HAP-1 (cell line): ENCODE measurements at regions not wholly inside any gene's neighbourhood (a gene's known extent, or its start where the extent isn't known, plus 50 kb on each side); places are given as distances from the start of the nearest gene placed in this dataset.
"Not testable (repeated sequence)": the region's sequence is repeated elsewhere in the genome, so short reads cannot be mapped to it uniquely, and the experiment has no call there.

Experiments
- DNase-seq, 2 experiments: peaks; one replicate each; pipeline ENCODE4 v3.0.0-alpha.2; 2016 to 2020; ENCODE audit warnings: low spot score in 2 of 2
- H3K27me3 ChIP-seq: fragments of 250-450 bp; sonication (Bioruptor Pico); 2 replicates; pipeline ENCODE4 v1.5.1; 2020; ENCODE audit warnings: low read depth, mild to moderate bottlenecking, moderate library complexity
- H3K36me3 ChIP-seq: fragments of 250-450 bp; sonication (Bioruptor Pico); replicated peaks from 2 replicates; pipeline ENCODE4 v1.5.1; 2020; ENCODE audit warnings: mild to moderate bottlenecking
- H3K4me1 ChIP-seq: fragments of 250-450 bp; sonication (Bioruptor Pico); 2 replicates; pipeline ENCODE4 v1.5.1; 2020; ENCODE audit warnings: mild to moderate bottlenecking
- H3K4me3 ChIP-seq: fragments of 250-450 bp; sonication (Bioruptor Pico); 2 replicates; pipeline ENCODE4 v1.5.1; 2020; ENCODE audit warnings: mild to moderate bottlenecking, moderate library complexity
- H3K9me3 ChIP-seq: fragments of 250-450 bp; sonication (Bioruptor Pico); 2 replicates; pipeline ENCODE4 v1.5.1; 2020; ENCODE audit warnings: mild to moderate bottlenecking, moderate library complexity
- in situ Hi-C: fragments of 300-500 bp; cut with MboI; formaldehyde crosslinking; loops from 3 replicates; pipeline ENCODE4 v1.14.3; 2020; ENCODE audit warnings: low sequenced_read_pairs, inconsistent platforms, mixed read lengths

DNA sequence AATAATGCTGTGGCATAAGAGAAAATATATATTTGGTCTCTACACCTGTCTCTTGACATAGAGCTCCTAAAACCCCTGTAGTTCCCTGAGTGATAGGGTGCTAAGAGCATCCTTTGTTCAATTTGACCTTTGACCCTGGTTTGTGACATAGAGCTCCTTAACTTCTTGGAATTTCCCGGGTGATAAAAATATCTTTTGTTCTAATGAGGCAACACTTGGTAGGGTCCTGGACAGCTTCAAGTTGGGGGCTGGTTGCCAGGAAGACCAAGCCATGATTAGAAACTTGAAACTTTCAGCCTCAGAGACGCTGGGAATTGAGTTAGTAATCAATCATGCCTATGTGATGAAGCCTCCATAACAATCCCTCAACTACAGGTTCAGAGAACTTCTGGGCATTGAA lies 105.4 kb downstream of the CASP12 start:
- no peak for DNase-seq
- no peaks in the 10 kb centered on the region for H3K4me1 ChIP-seq
- in situ Hi-C loops = no loop called here

GRCh38 chr11:104791896-104792295 lies 106.4 kb downstream of the CASP12 start:
- Histone ChIP-seq H3K4me3 (no peak overlapping the region), H3K9me3 (no peaks in the 10 kb centered on the region), H3K4me1 (no peaks in the 10 kb centered on the region), H3K27me3 (no peaks in the 10 kb centered on the region), H3K36me3 (no peaks in the 10 kb centered on the region)
- in situ Hi-C loops = no loop called here
- DNase-seq = no peak

More for the DNA sequence above, 105.4 kb downstream of the CASP12 start:
- no peaks in the 10 kb centered on the region for H3K9me3 ChIP-seq
- no peaks in the 10 kb centered on the region for H3K27me3 ChIP-seq
- H3K36me3 ChIP-seq = no peaks in the 10 kb centered on the region
- H3K4me3 ChIP-seq = no peak overlapping the region

- in situ Hi-C loops = no loop called here
- no peaks in the 10 kb centered on the region for H3K36me3 ChIP-seq
- H3K27me3 ChIP-seq = no peaks in the 10 kb centered on the region
- DNase-seq = no peak
- no peak overlapping the region for H3K4me3 ChIP-seq
- no peaks in the 10 kb centered on the region for H3K4me1 ChIP-seq
- H3K9me3 ChIP-seq = no peaks in the 10 kb centered on the region
Observed at GRCh38 chr11:104784684-104785460, 113.4 kb downstream of the CASP12 start.

- no peaks in the 10 kb centered on the region for H3K36me3 ChIP-seq
- no peak overlapping the region for H3K4me3 ChIP-seq
- no peaks in the 10 kb centered on the region for H3K9me3 ChIP-seq
- no peaks in the 10 kb centered on the region for H3K27me3 ChIP-seq
- in situ Hi-C loops = no loop called here
- no peak for DNase-seq
- no peaks in the 10 kb centered on the region for H3K4me1 ChIP-seq
Observed at GRCh38 chr11:104783241-104783640, 115.0 kb downstream of the CASP12 start.

DNA sequence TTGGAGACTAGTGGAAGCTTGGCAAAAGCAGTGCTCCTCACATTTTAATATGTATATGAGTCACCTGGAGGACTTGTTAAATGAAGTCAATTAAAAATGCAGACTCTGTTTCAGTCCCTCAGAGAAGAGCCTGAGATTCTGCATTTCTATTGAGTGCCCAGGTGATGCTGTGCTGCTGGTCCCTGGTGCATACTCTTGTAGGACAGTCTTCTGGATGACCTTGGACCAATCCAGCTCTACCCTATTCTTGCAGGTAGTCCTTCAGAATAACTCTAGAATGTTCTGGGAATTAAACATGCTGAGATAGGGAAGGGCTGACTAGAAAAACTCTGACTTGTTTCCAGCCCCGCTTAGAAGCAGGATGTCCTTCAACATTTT lies 115.9 kb downstream of the CASP12 start:
- no peaks in the 10 kb centered on the region for H3K4me1 ChIP-seq
- no peaks in the 10 kb centered on the region for H3K36me3 ChIP-seq
- H3K27me3 ChIP-seq = no peaks in the 10 kb centered on the region
- DNase-seq = no peak
- H3K4me3 ChIP-seq = no peak overlapping the region
- no peaks in the 10 kb centered on the region for H3K9me3 ChIP-seq
- in situ Hi-C loops = no loop called here

DNA sequence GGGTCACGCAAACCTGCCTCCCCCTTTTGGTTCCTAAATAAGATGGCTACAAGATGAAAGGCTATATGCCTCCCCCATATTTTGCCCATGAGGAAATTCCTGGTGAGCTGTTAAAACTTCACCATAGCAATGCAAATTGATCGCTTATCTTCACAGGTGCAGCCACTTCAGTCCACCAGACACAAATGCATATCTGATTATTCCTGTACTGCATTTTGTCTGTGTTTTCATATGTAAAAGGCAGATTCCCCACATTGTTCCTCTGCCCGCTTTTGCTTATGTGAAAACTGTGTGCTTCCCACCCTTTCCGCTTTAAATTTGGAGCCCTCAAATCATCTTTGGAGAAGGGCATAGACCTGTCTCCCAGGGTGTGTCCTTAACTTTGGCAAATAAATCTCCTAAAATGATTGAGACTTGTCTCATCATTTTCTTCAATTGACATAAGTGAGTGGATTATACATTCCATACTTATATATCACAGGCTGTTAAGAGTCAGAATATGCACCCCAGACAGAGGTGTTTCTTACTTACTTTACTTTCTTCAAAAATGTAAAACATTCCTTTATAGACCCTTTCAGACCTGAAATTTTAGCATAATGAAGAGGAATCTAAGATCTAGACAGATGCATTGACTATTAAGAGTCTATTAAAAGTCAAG lies 116.4 kb downstream of the CASP12 start:
- H3K27me3 ChIP-seq = no peaks in the 10 kb centered on the region
- H3K36me3 ChIP-seq = no peaks in the 10 kb centered on the region
- H3K4me3 ChIP-seq = no peak overlapping the region
- DNase-seq = no peak
- H3K9me3 ChIP-seq = no peaks in the 10 kb centered on the region
- in situ Hi-C loops = no loop called here
- no peaks in the 10 kb centered on the region for H3K4me1 ChIP-seq

DNA sequence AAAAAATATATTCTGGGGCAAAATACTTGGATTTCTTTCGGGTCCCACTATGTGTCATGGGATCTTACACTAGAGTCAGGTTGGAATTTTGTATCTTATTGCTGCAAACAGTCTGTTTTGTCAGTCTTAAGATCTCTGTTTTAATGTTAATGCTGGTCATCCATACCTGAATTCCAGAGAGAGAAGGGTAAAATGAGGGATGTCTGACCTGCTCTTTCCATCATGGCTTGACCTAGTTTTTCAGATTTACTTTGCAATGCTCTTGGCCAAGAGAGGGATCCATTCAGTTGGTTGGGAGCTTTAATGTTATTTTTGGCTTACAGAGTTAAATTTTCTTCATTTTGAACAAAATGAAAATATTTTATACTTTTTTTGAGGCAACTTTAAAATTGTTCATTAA lies 117.2 kb downstream of the CASP12 start:
- H3K27me3 ChIP-seq = no peaks in the 10 kb centered on the region
- no peaks in the 10 kb centered on the region for H3K4me1 ChIP-seq
- H3K36me3 ChIP-seq = no peaks in the 10 kb centered on the region
- in situ Hi-C loops = no loop called here
- DNase-seq = no peak
- no peak overlapping the region for H3K4me3 ChIP-seq
- H3K9me3 ChIP-seq = no peaks in the 10 kb centered on the region

DNA sequence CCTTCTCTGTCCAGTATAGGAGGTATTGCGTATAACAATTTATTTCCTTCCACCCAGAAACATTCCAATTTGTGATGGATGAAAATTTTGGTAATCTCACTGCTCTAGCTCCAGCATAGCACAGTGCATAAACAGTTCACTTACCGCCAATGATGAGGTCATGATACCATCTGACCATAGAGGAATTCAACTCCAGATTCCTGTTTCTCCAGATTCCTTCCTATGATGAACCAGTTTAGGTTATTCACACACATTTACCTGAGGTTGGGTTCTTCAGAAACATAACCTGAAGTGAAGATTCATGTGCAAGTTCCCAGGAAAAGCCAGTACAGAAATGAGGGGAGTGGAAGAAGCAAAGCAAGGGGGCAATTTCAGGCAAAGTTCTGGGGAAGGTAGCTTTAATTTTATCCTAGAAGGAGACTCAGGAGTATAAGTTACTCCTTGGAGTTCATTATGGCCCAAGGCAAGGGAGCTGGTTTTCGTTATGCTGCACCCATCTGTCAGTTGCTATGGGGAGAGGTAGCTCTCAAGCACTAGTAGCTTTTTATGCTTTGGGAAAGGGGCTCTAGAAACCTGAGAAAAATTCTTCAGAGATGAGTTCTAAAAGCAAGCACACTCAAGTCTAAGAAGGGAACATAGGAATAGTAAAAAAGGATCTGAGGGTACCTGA lies 121.6 kb downstream of the CASP12 start:
- Histone ChIP-seq H3K36me3 (no peaks in the 10 kb centered on the region), H3K27me3 (no peaks in the 10 kb centered on the region), H3K9me3 (no peaks in the 10 kb centered on the region), H3K4me1 (peaks cover 1% of the 10 kb centered on the region), H3K4me3 (no peak overlapping the region)
- DNase-seq = no peak
- in situ Hi-C loops = no loop called here

DNA sequence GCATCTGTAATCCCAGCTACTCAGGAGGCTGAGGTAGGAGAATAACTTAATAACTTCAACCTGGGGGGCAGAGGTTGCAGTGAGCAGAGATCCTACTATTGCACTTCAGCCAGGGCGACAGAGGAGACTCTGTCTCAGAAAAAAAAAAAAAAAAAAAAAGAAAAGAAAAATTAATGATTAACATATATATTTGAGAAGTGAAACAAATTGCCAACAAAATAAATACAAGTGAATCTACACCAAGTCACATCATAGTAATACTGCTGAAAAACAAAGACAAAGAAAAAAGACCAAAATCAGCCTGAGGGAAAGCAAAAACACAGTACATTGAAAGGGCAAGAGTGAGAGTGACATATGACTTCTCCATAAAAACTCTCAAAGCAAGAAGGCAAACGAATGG lies 123.7 kb downstream of the CASP12 start:
- Histone ChIP-seq H3K4me1 (peaks cover 3% of the 10 kb centered on the region), H3K4me3 (no peak overlapping the region), H3K9me3 (no peaks in the 10 kb centered on the region), H3K36me3 (no peaks in the 10 kb centered on the region), H3K27me3 (no peaks in the 10 kb centered on the region)
- DNase-seq = no peak
- in situ Hi-C loops = no loop called here

DNA sequence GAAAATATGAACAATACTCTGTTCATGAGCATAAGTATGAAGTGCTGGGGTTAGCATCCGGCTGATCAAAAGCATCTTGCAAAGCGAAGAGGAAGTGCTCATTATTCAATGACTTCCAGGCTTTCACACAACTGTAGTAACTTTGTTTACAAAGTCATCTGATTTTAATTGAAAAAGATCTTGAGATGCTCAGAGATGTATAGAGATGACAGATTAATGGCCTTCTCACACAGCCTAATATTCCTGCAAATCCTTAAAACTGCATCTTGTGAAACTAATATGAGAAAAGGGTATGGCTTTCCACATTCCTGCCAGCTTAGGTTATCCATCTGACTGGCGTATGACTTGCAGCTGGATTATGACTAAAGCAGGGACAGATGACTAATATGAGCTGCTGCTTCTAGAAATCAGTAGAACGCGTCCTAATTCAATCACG lies 125.4 kb downstream of the CASP12 start:
- H3K4me3 ChIP-seq = no peak overlapping the region

DNA sequence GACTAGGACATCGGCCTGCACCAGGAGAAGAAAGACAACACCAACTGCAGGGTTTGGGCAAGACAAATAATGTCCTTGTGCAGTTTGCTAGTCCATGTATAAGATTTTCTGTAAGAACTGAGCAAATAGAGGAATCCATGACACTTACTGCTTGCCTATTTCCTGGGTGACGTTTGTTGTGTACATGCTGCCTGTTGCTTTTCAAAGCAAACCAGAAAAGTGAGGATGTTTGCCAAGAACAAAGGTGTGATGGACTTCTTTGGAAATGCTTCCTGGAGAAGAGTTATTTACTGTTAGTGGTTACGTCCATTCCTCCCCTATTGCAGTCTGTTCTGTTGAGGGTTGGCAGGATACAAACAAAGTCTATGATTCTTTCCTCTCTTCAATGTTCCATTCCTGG lies 126.5 kb downstream of the CASP12 start:
- Histone ChIP-seq H3K4me1 (peaks cover 3% of the 10 kb centered on the region), H3K36me3 (no peaks in the 10 kb centered on the region), H3K27me3 (no peaks in the 10 kb centered on the region), H3K9me3 (no peaks in the 10 kb centered on the region), H3K4me3 (no peak overlapping the region)
- in situ Hi-C loops = no loop called here
- no peak for DNase-seq

More for the DNA sequence above, 125.4 kb downstream of the CASP12 start:
- Histone ChIP-seq H3K27me3 (no peaks in the 10 kb centered on the region), H3K36me3 (no peaks in the 10 kb centered on the region), H3K9me3 (no peaks in the 10 kb centered on the region), H3K4me1 (peaks cover 3% of the 10 kb centered on the region)
- in situ Hi-C loops = no loop called here
- no peak for DNase-seq

DNA sequence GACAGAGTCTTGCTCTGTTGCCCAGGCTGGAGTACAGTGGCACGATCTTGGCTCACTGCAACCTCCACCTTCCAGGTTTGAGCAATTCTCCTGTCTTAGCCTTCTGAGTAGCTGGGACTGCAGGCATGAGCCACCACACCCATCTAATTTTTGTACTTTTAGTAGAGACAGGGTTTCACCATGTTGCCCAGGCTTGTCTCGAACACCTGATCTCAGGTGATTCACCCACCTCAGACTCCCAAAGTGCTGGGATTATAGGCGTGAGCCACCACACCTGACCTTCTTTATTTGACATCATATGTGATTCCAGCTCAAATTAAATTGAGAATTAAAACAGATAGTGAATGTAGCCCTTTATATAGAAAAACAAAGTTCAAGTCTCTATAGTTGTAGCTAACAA lies 127.2 kb downstream of the CASP12 start:
- H3K4me1 ChIP-seq, H3K27me3 ChIP-seq, H3K9me3 ChIP-seq, H3K4me3 ChIP-seq, DNase-seq, H3K36me3 ChIP-seq, in situ Hi-C loops: not testable (repeated sequence)

DNA sequence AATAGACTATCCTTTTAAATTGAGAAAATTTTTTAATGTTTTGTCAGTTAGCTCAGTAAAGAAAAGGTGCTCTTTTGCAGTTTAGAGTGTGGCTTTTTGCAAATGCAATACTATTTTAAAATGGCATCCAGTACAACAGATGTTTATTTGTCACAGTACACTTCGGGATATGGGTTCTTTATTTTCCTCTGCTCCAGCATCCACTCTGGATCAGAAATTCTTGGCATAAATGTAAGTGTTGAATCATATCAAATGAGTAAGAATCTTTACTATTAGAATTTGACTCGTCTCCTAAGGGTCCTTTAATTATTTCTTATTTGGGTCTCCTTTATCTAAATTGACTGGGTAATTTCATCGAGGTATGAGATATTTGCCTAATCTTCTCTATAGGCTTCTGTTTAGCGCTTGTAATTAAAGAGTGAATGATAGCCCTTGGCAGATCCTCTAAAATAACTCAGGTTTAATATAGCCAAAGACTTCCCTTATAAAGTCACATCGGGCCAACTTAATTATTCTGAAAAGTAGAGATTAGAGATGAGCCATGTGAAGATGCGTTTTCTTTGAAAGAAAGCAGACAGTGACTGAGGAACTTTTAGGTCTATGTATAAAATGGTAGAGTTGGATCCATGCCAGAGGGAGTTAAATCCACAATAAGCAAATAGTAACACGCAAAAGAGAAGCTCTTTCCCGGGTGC lies 132.7 kb downstream of the CASP12 start:
- in situ Hi-C loops = no loop called here

DNA sequence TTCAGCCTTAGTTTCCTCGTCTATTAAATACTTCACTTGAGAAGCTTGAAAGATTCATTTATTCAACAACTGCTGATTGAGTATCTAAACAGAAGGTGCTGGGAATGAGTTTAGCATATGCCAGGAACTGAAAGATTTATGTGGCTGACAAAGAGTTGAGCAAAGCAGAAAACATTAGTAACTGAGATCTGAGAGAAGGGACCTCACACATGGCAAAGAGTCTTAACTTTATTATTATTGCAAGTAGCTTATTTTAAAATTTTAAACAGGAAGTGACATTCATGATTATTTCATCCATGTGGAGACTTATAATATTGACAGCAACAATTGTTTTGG lies 133.6 kb downstream of the CASP12 start:
- DNase-seq = no peak
- H3K9me3 ChIP-seq = no peaks in the 10 kb centered on the region
- H3K4me1 ChIP-seq = no peaks in the 10 kb centered on the region
- in situ Hi-C loops = no loop called here
- no peak overlapping the region for H3K4me3 ChIP-seq
- H3K36me3 ChIP-seq = no peaks in the 10 kb centered on the region
- H3K27me3 ChIP-seq = no peaks in the 10 kb centered on the region

More for the DNA sequence above, 132.7 kb downstream of the CASP12 start:
- DNase-seq = no peak
- Histone ChIP-seq H3K36me3 (no peaks in the 10 kb centered on the region), H3K9me3 (no peaks in the 10 kb centered on the region), H3K4me1 (no peaks in the 10 kb centered on the region), H3K27me3 (no peaks in the 10 kb centered on the region), H3K4me3 (no peak overlapping the region)
